Hippocampal formation (tissue), 2 donors: ENCODE measurements at regions not wholly inside any gene's neighbourhood (a gene's known extent, or its start where the extent isn't known, plus 50 kb on each side); places are given as distances from the start of the nearest gene placed in this dataset.
A peak's percentile ranks its signal among the peaks of the same experiment; 100 is the strongest.

Experiments used
- DNase-seq, 2 donors: peaks; one replicate each; lab custom pipeline; 2025; lab: John Stamatoyannopoulos, UW

GRCh38 chr16:73219176-73219575, 171.2 kb upstream of the ZFHX3 start:
- no peak for DNase-seq

GRCh38 chr16:73217654-73218053, 169.7 kb upstream of the ZFHX3 start:
- DNase-seq: no peak

- no peak for DNase-seq
Measured at GRCh38 chr16:73216932-73217331, 169.0 kb upstream of the ZFHX3 start.

GRCh38 chr16:73215678-73216377, 167.9 kb upstream of the ZFHX3 start:
- no peak for DNase-seq

- DNase-seq: no peak
Measured at GRCh38 chr16:73214825-73215677, 167.1 kb upstream of the ZFHX3 start.

- no peak for DNase-seq
Measured at GRCh38 chr16:73213732-73214455, 166.0 kb upstream of the ZFHX3 start.

GRCh38 chr16:73212431-73212830, 164.5 kb upstream of the ZFHX3 start:
- DNase-seq: no peak

GRCh38 chr16:73210686-73211085, 162.8 kb upstream of the ZFHX3 start:
- no peak for DNase-seq

GRCh38 chr16:73210084-73210483, 162.2 kb upstream of the ZFHX3 start:
- DNase-seq: no peak

GRCh38 chr16:73209190-73209589, 161.3 kb upstream of the ZFHX3 start:
- DNase-seq: no peak

- no peak for DNase-seq
Measured at GRCh38 chr16:73206151-73206707, 158.3 kb upstream of the ZFHX3 start.

GRCh38 chr16:73205153-73205886, 157.4 kb upstream of the ZFHX3 start:
- no peak for DNase-seq

GRCh38 chr16:73204359-73205152, 156.6 kb upstream of the ZFHX3 start:
- DNase-seq: no peak

GRCh38 chr16:73202161-73202729, 154.3 kb upstream of the ZFHX3 start:
- no peak for DNase-seq

- no peak for DNase-seq
Measured at GRCh38 chr16:73199214-73199613, 151.3 kb upstream of the ZFHX3 start.

GRCh38 chr16:73198481-73198880, 150.6 kb upstream of the ZFHX3 start:
- no peak for DNase-seq

GRCh38 chr16:73197598-73197997, 149.7 kb upstream of the ZFHX3 start:
- no peak for DNase-seq

- peak; percentile 13 to 16 for DNase-seq
Measured at GRCh38 chr16:73196670-73197069, 148.7 kb upstream of the ZFHX3 start.

- DNase-seq: no peak
Measured at GRCh38 chr16:73193464-73193863, 145.5 kb upstream of the ZFHX3 start.

GRCh38 chr16:73192232-73192894, 144.4 kb upstream of the ZFHX3 start:
- no peak for DNase-seq
